ENCODE measurements at regions not wholly inside any gene's neighbourhood (a gene's known extent, or its start where the extent isn't known, plus 50 kb on each side); places are given as distances from the start of the nearest gene placed in this dataset.
"Not testable (repeated sequence)": the region's sequence is repeated elsewhere in the genome, so short reads cannot be mapped to it uniquely, and the experiment has no call there.

DNA sequence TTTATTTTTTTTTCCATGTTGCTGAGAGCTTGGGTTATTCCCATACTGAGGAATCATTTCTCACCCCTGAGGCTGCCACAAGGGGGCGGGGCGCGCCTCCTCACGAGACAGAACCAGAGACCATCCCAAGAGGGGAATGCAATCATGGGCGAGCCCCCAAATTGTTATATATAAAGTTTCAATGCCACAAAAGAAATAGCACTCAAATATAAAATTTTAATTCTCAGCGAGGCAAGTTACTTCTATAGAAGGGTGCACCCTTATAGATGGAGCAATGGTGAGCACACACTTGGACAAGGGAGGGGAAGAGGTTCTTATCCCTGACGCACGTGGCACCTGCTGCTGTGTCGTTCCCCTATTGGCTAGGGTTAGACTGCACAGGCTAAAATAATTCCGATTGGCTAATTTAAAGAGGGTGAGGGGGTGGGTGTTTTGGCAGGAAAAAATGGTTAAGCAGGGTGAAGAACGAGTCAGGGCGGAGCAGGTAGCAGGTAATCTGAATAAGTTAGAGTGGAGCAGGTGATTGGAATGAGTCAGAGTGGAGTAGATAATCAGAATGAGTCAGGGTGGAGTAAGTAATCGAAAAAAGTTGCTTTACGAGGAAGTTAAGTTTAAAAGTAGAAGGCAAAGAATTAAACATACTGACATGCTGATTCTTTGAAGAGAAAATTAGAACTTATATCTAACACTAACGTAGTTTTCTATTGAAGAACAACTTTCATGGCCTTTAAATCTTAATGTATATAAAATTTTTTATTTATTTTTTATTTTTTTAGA is 177.5 kb downstream of the MTCL1 start:
- DNase-seq (ENCODE audit: low read depth) = peak; percentile 7

GRCh38 chr18:8883409-8883668 is 178.0 kb downstream of the MTCL1 start:
- no peak for DNase-seq (ENCODE audit: low read depth)

DNA sequence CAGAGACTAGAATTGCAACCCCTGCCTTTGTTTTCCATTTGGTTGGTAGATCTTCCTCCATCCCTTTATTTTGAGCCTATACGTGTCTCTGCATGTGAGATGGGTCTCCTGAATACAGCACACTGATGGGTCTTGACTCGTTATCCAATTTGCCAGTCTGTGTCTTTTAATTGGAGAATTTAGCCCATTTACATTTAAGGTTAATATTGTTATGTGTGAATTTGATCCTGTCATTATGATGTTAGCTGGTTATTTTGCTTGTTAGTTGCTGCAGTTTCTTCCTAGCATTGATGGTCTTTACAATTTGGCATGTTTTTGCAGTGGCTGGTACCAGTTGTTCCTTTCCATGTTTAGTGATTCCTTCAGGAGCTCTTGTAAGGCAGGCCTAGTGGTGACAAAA is 182.5 kb downstream of the MTCL1 start:
- DNase-seq (ENCODE audit: low read depth) = not testable (repeated sequence)

DNA sequence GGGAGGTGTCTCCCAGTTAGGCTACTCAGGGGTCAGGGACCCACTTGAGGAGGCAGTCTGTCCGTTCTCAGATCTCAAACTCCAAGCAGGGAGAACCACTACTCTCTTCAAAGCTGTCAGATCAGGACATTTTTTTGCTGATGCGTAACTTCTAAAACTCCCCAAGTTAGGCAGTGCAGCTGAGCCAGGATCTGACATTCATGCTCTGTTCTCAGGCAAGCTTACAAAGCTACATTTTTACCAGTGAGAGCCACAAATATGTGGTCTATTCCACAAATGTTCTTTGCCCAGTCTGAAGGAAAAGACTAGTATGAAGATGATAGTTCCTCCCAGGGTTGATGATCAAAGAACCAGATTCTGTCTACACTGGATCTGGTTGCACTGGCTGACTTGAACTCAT is 184.1 kb downstream of the MTCL1 start:
- DNase-seq (ENCODE audit: low read depth) = no peak

GRCh38 chr18:8890503-8890902 is 185.1 kb downstream of the MTCL1 start:
- not testable (repeated sequence) for DNase-seq (ENCODE audit: low read depth)

DNA sequence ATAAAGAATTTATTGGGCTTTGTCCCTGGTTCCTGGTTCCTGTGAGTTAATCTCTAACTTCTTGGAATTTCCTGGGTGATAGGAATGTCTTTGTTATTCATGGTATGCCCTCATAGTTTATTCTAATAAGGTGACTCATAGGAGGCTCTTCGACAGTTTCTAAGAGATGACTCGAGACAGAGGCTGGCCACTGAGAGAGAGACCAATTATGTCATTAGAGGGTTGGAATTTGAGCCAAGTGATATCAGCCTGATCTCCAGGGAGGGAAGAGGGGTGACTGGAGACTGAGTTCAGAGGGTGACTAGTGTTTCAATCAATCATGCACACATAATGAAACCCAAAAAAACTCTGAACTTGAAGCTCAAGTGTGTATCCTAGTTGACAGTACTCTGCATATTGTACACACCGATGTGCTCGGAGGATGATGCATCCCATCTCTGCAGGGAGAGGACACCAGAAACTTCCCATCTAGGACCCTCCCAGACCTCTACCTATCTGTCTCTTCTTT is 185.7 kb downstream of the MTCL1 start:
- DNase-seq (ENCODE audit: low read depth) = peak; percentile 88

DNA sequence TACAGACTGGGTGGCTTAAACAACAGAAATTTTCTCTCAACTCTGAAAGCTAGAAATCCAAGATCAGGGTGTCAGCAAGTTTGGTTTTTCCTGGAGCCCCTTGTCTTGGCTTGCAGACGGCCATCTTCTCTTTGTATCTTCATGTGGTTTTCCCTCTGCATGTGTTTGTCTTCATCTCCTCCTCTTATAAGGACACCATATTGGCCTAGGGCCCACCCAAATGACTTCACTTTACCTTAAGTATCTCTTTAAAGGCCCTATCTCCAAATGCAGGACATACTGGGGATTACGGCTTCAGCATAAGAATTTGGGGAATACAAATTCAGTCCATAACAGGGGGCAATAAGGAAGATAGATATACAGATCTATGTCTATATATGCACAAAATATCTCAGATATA is 187.9 kb downstream of the MTCL1 start:
- DNase-seq (ENCODE audit: low read depth) = no peak

DNA sequence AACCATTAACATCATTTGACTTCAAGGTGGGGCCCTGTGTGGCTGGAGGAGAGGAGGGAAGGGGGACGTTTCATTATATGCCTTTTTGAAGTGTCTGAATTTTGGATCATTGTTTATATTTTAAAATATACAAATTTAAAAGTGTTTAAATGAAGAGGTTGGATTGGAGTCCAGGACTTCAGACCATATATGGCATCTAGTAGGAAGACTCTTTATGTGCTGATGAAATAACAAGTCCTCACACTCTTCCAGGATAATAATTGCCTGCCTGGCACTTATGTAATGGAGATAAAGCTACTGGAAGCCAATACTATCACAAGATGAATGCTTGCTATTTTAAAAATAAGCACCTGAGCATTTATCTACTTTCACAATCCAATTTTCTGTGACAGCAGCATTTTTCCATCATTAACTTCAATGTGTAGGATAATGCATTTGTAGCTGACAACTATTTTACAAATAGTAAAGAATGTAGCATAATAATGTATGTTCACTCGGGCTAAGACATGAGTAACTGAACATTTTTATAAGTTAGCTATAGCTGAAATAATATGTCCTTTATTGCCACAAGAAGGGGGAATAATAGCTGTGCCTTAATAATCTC is 188.4 kb downstream of the MTCL1 start:
- DNase-seq (ENCODE audit: low read depth) = no peak

DNA sequence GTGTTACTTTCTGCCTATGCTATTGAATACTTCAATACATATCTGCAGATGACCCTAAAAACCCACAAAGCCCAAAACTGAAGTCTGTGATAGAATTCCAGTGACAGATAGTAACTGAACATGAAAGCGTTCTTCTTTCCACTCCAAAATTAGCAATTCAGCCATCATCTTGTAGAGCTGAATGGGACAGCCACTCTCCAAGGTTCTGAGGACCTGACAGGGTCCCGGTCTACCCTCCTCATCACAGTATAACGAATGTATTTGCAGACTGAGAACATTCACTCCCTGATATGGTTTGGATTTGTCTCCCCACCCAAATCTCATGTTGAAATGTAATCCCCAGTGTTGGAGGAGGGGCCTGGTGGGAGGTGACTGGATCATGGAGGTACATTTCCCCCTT is 189.5 kb downstream of the MTCL1 start:
- DNase-seq (ENCODE audit: low read depth) = no peak

- DNase-seq (ENCODE audit: low read depth) = no peak
Measured at GRCh38 chr18:8895341-8895740, 190.0 kb downstream of the MTCL1 start.

DNA sequence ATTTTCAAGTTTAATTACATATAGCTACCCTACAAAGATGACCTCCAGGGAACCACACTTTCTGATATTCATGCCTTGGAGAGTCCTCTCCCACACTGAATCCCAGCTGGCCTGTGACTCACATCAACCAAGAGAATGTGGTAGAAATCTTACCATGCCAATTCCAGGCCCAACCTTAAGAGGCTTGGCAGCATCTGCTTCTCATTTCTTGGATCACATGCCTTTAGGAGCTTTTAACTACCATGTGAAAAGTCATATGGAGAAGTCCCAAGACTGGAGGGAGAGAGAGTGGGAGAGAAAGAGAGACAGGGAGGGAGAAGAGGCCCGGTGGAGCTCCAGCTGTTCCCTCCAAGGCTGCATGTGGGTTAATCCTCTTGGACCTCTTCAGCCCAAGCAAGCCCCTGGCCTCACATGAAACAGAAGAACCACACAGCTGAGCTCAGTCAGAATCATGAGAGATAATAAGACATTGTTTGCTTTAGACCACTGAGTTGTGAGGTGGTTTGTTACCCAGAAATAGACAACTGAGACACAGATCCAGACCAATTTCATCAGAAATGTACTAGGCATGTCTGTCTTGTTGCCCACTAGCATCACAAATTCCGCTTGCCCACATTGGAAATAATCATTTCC is 190.7 kb downstream of the MTCL1 start:
- DNase-seq (ENCODE audit: low read depth) = peak; percentile 50

DNA sequence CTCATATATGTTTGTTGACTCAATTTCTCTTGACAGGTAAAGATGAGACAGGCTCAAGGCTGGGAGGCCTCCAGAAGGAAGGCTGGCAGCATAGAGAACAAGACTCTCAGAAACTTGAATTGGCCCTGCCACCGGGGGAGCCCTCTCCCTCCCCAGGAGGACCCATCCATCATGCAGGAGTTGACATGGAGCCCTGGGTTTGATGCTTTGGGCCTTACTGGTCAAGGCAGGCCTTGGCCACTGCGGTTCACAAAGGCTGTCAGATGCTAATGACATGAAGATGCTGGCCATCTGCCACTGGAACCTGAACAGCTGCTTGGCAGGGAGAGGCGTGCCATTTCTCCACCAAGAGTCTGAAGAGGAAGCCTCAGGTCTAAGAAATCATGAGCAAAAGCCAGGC is 193.6 kb downstream of the MTCL1 start:
- no peak for DNase-seq (ENCODE audit: low read depth)

DNA sequence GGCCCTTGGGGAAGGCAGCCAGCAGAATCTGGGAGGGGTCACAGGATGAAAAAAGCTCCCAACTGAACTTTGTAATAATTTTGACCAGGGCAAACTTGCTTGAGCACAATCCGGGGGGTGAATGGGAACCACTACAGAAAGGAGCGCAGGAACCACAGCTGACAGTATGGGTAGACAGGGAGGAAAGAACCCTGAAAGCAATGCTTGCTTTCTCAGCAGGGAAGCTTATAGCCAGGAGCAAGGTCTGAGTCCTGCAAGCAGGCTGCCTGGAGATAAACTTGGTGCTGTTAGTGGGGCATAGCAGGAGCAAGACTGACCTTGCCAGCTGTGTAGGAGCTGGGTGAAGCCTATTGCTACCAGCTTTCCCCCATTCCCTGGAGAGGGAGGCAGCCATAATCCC is 195.2 kb downstream of the MTCL1 start:
- DNase-seq (ENCODE audit: low read depth) = no peak

DNA sequence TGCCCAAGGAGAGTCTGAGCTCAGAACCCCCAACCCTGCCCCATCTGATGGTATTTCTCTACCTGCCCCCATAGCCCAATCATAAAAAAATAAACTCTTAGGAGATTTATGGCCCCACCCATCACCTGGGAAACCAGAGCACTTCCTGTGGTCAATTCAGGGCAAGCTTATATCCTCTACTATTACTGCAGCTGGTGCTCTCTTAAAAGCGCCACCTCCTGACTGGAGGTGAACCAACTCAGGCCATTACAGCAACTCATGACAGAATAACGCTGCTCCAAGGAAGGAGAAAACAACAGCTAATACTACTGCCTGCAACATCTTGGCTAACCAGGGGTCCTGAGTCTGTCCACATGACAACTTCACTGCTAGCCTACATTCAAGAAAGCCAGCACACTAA is 195.7 kb downstream of the MTCL1 start:
- DNase-seq (ENCODE audit: low read depth) = no peak

DNA sequence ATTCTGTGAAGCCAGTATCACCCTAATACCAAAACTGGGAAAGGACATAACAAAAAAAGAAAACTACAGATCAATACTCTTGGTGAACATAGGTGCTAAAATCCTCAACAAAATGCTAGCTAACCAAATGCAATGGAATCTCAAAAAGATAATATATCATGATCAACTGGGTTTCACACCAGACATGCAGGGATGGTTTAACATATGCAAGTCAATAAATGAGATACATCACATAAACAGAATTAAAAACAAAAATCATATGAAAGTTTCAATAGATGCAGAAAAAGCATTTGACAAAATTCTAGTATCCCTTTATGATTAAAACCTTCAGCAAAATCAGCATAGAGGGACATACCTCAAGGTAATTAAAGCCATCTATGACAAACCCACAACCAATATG is 198.2 kb upstream of the NDUFV2 start:
- DNase-seq (ENCODE audit: low read depth) = no peak

DNA sequence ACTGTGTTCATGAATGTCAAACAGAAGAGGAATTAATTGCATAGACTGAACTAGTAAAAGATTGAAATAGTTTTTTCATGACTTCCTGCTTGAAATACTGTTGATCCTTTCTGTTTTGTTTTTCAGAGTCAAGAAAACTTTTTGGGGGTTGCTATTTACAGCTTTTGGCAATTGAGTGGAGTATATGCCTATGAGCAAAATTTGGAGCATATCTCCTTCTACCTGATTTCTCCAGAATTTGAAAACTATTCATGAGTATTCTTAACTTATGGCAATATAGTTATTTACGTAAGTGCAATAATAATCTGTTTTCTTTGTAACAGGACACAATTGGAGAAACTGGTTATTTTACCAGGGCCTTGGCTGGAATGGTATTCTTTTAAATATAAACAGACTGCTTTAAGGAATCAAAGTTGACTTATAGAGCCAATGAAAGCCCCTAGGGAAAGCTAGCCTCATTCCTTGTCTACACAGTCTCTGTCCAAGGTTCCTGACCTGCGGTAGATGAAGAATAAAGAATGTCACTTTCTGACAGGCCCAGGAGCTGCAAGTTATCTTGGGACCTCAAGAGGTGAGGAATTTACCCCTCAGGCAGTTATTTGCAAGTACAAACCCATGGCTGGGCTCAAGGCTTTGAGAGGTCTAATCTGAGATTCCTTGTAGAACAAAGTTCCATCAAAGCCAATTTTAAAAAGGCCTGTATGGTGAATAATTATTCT is 193.5 kb upstream of the NDUFV2 start:
- no peak for DNase-seq (ENCODE audit: low read depth)

DNA sequence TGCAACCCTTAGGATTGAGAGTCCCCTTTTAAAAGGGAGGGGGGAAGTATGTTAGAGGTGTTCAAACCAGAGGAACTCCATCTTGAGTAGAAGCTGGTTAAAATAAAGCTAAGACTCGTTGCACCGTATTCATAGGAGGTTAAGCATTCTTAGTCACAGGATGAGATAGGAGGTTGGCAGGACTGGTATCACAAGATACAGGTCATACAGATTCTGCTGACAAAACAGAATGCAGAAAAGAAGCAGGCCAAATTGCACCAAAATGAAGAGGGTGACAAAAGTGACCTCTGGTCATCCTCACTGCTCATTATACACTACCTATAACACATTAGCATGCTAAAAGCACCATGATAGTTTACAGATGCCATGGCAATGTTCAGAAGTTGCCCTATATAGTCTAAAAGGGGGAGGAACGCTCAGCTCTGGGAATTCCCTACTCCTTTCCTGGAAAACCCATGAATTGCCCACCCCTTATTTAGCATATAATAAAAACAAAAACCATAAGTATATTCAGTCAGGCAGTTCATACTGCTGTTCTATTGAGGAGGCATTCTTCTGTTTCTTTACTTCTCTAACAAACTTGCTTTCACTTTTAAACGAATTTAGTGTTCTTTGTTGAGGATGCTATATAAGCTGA is 192.2 kb upstream of the NDUFV2 start:
- no peak for DNase-seq (ENCODE audit: low read depth)

- no peak for DNase-seq (ENCODE audit: low read depth)
Measured at GRCh38 chr18:8910843-8911242, 191.7 kb upstream of the NDUFV2 start.

GRCh38 chr18:8911408-8912340 is 190.8 kb upstream of the NDUFV2 start:
- no peak for DNase-seq (ENCODE audit: low read depth)

GRCh38 chr18:8912348-8913326 is 189.9 kb upstream of the NDUFV2 start:
- DNase-seq (ENCODE audit: low read depth) = no peak
